Activated naive CD8-positive, alpha-beta T cell treated with anti-CD3 and anti-CD28 coated beads for 36 hours (primary cell): ENCODE measurements at regions not wholly inside any gene's neighbourhood (a gene's known extent, or its start where the extent isn't known, plus 50 kb on each side); places are given as distances from the start of the nearest gene placed in this dataset.
"Not testable (repeated sequence)": the region's sequence is repeated elsewhere in the genome, so short reads cannot be mapped to it uniquely, and the experiment has no call there.

Source experiments
- DNase-seq: peaks from one replicate; pipeline ENCODE4 v3.0.0; 2021
- H3K27ac Mint-ChIP-seq: one replicate; pipeline ENCODE4 v1.8.0; 2022; ENCODE audit warnings: mild to moderate bottlenecking, moderate library complexity, mixed read lengths
- H3K27me3 Mint-ChIP-seq: one replicate; pipeline ENCODE4 v1.8.0; 2022; ENCODE audit warnings: mild to moderate bottlenecking, mixed read lengths
- H3K36me3 Mint-ChIP-seq: one replicate; pipeline ENCODE4 v1.8.0; 2021; ENCODE audit warnings: mild to moderate bottlenecking, mixed read lengths
- H3K4me1 Mint-ChIP-seq: one replicate; pipeline ENCODE4 v1.8.0; 2021; ENCODE audit warnings: mixed read lengths
- H3K4me3 Mint-ChIP-seq: one replicate; pipeline ENCODE4 v1.8.0; 2022; ENCODE audit warnings: mild to moderate bottlenecking, moderate library complexity, mixed read lengths
- H3K9me3 Mint-ChIP-seq: one replicate; pipeline ENCODE4 v1.8.0; 2022; ENCODE audit warnings: mixed read lengths

- not testable (repeated sequence) for DNase-seq, H3K36me3 Mint-ChIP-seq, H3K27me3 Mint-ChIP-seq
Measured at GRCh38 chr6:10311546-10312405, 103.1 kb downstream of the TFAP2A start.

GRCh38 chr6:10310826-10311225 is 104.0 kb downstream of the TFAP2A start:
- H3K27ac Mint-ChIP-seq = no peak overlapping the region
- H3K36me3 Mint-ChIP-seq = no peaks in the 10 kb centered on the region
- H3K4me1 Mint-ChIP-seq = no peaks in the 10 kb centered on the region
- H3K4me3 Mint-ChIP-seq = no peak overlapping the region
- peaks cover 7% of the 10 kb centered on the region for H3K27me3 Mint-ChIP-seq
- no peaks in the 10 kb centered on the region for H3K9me3 Mint-ChIP-seq
- no peak for DNase-seq

More at GRCh38 chr6:10311546-10312405, 103.1 kb downstream of the TFAP2A start:
- H3K9me3 Mint-ChIP-seq, H3K4me3 Mint-ChIP-seq, H3K4me1 Mint-ChIP-seq, H3K27ac Mint-ChIP-seq: not testable (repeated sequence)

GRCh38 chr6:10310330-10310653 is 104.6 kb downstream of the TFAP2A start:
- Mint-ChIP-seq H3K27ac (no peak overlapping the region), H3K27me3 (peaks cover 7% of the 10 kb centered on the region), H3K4me1 (no peaks in the 10 kb centered on the region), H3K4me3 (no peak overlapping the region), H3K9me3 (no peaks in the 10 kb centered on the region), H3K36me3 (no peaks in the 10 kb centered on the region)
- no peak for DNase-seq

- H3K9me3 Mint-ChIP-seq = no peaks in the 10 kb centered on the region
- DNase-seq = no peak
- H3K27me3 Mint-ChIP-seq = peaks cover 7% of the 10 kb centered on the region
- H3K36me3 Mint-ChIP-seq = no peaks in the 10 kb centered on the region
- H3K27ac Mint-ChIP-seq = no peak overlapping the region
- no peaks in the 10 kb centered on the region for H3K4me1 Mint-ChIP-seq
- no peak overlapping the region for H3K4me3 Mint-ChIP-seq
Measured at GRCh38 chr6:10309457-10310329, 105.2 kb downstream of the TFAP2A start.

- Mint-ChIP-seq H3K27me3 (peaks cover 7% of the 10 kb centered on the region), H3K27ac (no peak overlapping the region), H3K9me3 (no peaks in the 10 kb centered on the region), H3K4me1 (no peaks in the 10 kb centered on the region), H3K36me3 (no peaks in the 10 kb centered on the region), H3K4me3 (no peak overlapping the region)
- DNase-seq = no peak
Measured at GRCh38 chr6:10307476-10307875, 107.4 kb downstream of the TFAP2A start.

GRCh38 chr6:10307028-10307427 is 107.8 kb downstream of the TFAP2A start:
- Mint-ChIP-seq H3K27me3 (peaks cover 7% of the 10 kb centered on the region), H3K27ac (no peak overlapping the region), H3K4me3 (no peak overlapping the region), H3K36me3 (no peaks in the 10 kb centered on the region), H3K4me1 (no peaks in the 10 kb centered on the region), H3K9me3 (no peaks in the 10 kb centered on the region)
- DNase-seq = no peak

GRCh38 chr6:10305790-10306415 is 109.0 kb downstream of the TFAP2A start:
- Mint-ChIP-seq H3K27me3 (peaks cover 7% of the 10 kb centered on the region), H3K27ac (no peak overlapping the region), H3K9me3 (no peaks in the 10 kb centered on the region), H3K4me1 (no peaks in the 10 kb centered on the region), H3K36me3 (no peaks in the 10 kb centered on the region), H3K4me3 (no peak overlapping the region)
- DNase-seq = no peak

GRCh38 chr6:10303608-10304506 is 111.0 kb downstream of the TFAP2A start:
- no peaks in the 10 kb centered on the region for H3K9me3 Mint-ChIP-seq
- no peaks in the 10 kb centered on the region for H3K36me3 Mint-ChIP-seq
- no peak overlapping the region for H3K4me3 Mint-ChIP-seq
- DNase-seq = no peak
- no peak overlapping the region for H3K27ac Mint-ChIP-seq
- H3K4me1 Mint-ChIP-seq = no peaks in the 10 kb centered on the region
- no peaks in the 10 kb centered on the region for H3K27me3 Mint-ChIP-seq

- H3K27ac Mint-ChIP-seq = no peak overlapping the region
- H3K36me3 Mint-ChIP-seq = no peaks in the 10 kb centered on the region
- no peak for DNase-seq
Measured at GRCh38 chr6:10302566-10303235, 112.2 kb downstream of the TFAP2A start.

GRCh38 chr6:10300071-10300470 is 114.8 kb downstream of the TFAP2A start:
- no peak for DNase-seq
- Mint-ChIP-seq H3K4me1 (no peaks in the 10 kb centered on the region), H3K4me3 (no peak overlapping the region), H3K9me3 (peaks cover 1% of the 10 kb centered on the region), H3K27me3 (no peaks in the 10 kb centered on the region), H3K36me3 (no peaks in the 10 kb centered on the region), H3K27ac (no peak overlapping the region)

More at GRCh38 chr6:10302566-10303235, 112.2 kb downstream of the TFAP2A start:
- no peaks in the 10 kb centered on the region for H3K4me1 Mint-ChIP-seq
- peaks cover 1% of the 10 kb centered on the region for H3K9me3 Mint-ChIP-seq
- no peak overlapping the region for H3K4me3 Mint-ChIP-seq
- no peaks in the 10 kb centered on the region for H3K27me3 Mint-ChIP-seq

GRCh38 chr6:10297832-10298231 is 117.0 kb downstream of the TFAP2A start:
- Mint-ChIP-seq H3K36me3 (no peaks in the 10 kb centered on the region), H3K27ac (no peak overlapping the region), H3K27me3 (no peaks in the 10 kb centered on the region), H3K4me3 (no peak overlapping the region), H3K9me3 (peaks cover 1% of the 10 kb centered on the region), H3K4me1 (no peaks in the 10 kb centered on the region)
- DNase-seq = no peak

GRCh38 chr6:10278746-10279145 is 136.1 kb downstream of the TFAP2A start:
- H3K4me3 Mint-ChIP-seq = no peak overlapping the region
- no peak for DNase-seq
- H3K36me3 Mint-ChIP-seq = no peaks in the 10 kb centered on the region
- no peak overlapping the region for H3K27ac Mint-ChIP-seq
- no peaks in the 10 kb centered on the region for H3K4me1 Mint-ChIP-seq
- no peaks in the 10 kb centered on the region for H3K27me3 Mint-ChIP-seq
- H3K9me3 Mint-ChIP-seq = peaks cover 7% of the 10 kb centered on the region

GRCh38 chr6:10276660-10277287 is 138.1 kb downstream of the TFAP2A start:
- Mint-ChIP-seq H3K4me3 (no peak overlapping the region), H3K27ac (no peak overlapping the region), H3K9me3 (peaks cover 7% of the 10 kb centered on the region), H3K4me1 (no peaks in the 10 kb centered on the region), H3K36me3 (no peaks in the 10 kb centered on the region), H3K27me3 (no peaks in the 10 kb centered on the region)
- no peak for DNase-seq

GRCh38 chr6:10276106-10276505 is 138.8 kb downstream of the TFAP2A start:
- H3K27me3 Mint-ChIP-seq = no peaks in the 10 kb centered on the region
- H3K4me3 Mint-ChIP-seq = no peak overlapping the region
- no peaks in the 10 kb centered on the region for H3K36me3 Mint-ChIP-seq
- H3K9me3 Mint-ChIP-seq = peaks cover 7% of the 10 kb centered on the region
- H3K4me1 Mint-ChIP-seq = no peaks in the 10 kb centered on the region
- H3K27ac Mint-ChIP-seq = no peak overlapping the region
- no peak for DNase-seq
